Liver (tissue), 7 donors: ENCODE measurements at regions not wholly inside any gene's neighbourhood (a gene's known extent, or its start where the extent isn't known, plus 50 kb on each side); places are given as distances from the start of the nearest gene placed in this dataset.
"Not testable (repeated sequence)": the region's sequence is repeated elsewhere in the genome, so short reads cannot be mapped to it uniquely, and the experiment has no call there.

Experiments used
- DNase-seq: peaks from one replicate; pipeline ENCODE4 v3.0.0-alpha.2; 2017; ENCODE audit warnings: low spot score
- H3K27ac ChIP-seq, 2 donors: one replicate each; pipeline ENCODE4 v1.7.0; 2013; ENCODE audit warnings: inconsistent platforms in 2 of 2, low read length in 2 of 2, control low read depth in 1 of 2, low read depth in 1 of 2, mild to moderate bottlenecking in 1 of 2
- H3K27me3 ChIP-seq, 4 donors: one replicate each; pipeline versions ENCODE4 v1.6.1 to v1.7.0; 2013; ENCODE audit warnings: low read length in 3 of 4, inconsistent platforms in 1 of 4, mild to moderate bottlenecking in 1 of 4, moderate library complexity in 1 of 4; ENCODE audit not compliant: control insufficient read depth in 4 of 4, insufficient read depth in 4 of 4
- H3K36me3 ChIP-seq, 4 donors: one replicate each; pipeline versions ENCODE4 v1.6.1 to v1.7.0; 2013; ENCODE audit warnings: low read length in 3 of 4, mild to moderate bottlenecking in 3 of 4, low read depth in 1 of 4, moderate library complexity in 1 of 4; ENCODE audit not compliant: control insufficient read depth in 4 of 4, insufficient read depth in 3 of 4
- H3K4me1 ChIP-seq, 4 donors: one replicate each; pipeline versions ENCODE4 v1.6.1 to v1.7.0; 2013; ENCODE audit warnings: low read length in 3 of 4, mild to moderate bottlenecking in 3 of 4, moderate library complexity in 1 of 4; ENCODE audit not compliant: control insufficient read depth in 4 of 4, insufficient read depth in 4 of 4
- H3K4me3 ChIP-seq, 3 donors: one replicate each; pipeline versions ENCODE4 v1.6.1 to v1.7.0; 2013; ENCODE audit warnings: low read length in 3 of 3, control low read depth in 1 of 3, low read depth in 1 of 3, mild to moderate bottlenecking in 1 of 3
- H3K9ac ChIP-seq, 2 donors: one replicate each; pipeline ENCODE4 v1.7.0; 2013; ENCODE audit warnings: low read length in 2 of 2, mild to moderate bottlenecking in 2 of 2, moderate library complexity in 2 of 2, control low read depth in 1 of 2, low read depth in 1 of 2
- H3K9me3 ChIP-seq, 4 donors: one replicate each; pipeline versions ENCODE4 v1.6.1 to v1.7.0; 2013; ENCODE audit warnings: low read length in 3 of 4; ENCODE audit not compliant: control insufficient read depth in 4 of 4
- ATF3 ChIP-seq: IDR thresholded peaks from 2 replicates; pipeline ENCODE4 v1.6.1; 2016; ENCODE audit warnings: antibody characterized with exemption
- FOXA1 ChIP-seq: IDR thresholded peaks from 2 replicates; pipeline ENCODE4 v1.6.1; 2016; ENCODE audit warnings: antibody characterized with exemption
- FOXA2 ChIP-seq: IDR thresholded peaks from 2 replicates; pipeline ENCODE4 v1.6.1; 2016; ENCODE audit warnings: antibody characterized with exemption
- GABPA ChIP-seq, 2 donors: IDR thresholded peaks in 1 of 2; conservative IDR thresholded peaks in 1 of 2; 2 replicates each; pipeline ENCODE4 v1.6.1; 2016; ENCODE audit warnings: antibody characterized with exemption in 2 of 2, mild to moderate bottlenecking in 1 of 2, moderate library complexity in 1 of 2
- HNF4G ChIP-seq: IDR thresholded peaks from 2 replicates; pipeline ENCODE4 v1.6.1; 2016; ENCODE audit warnings: antibody characterized with exemption
- JUND ChIP-seq, 2 donors: IDR thresholded peaks; 2 replicates each; pipeline ENCODE4 v1.6.1; 2016; ENCODE audit warnings: antibody characterized with exemption in 2 of 2
- RAD21 ChIP-seq, 2 donors: IDR thresholded peaks; 2 replicates each; pipeline ENCODE4 v1.6.1; 2016; ENCODE audit warnings: antibody characterized with exemption in 2 of 2, mild to moderate bottlenecking in 2 of 2
- REST ChIP-seq: IDR thresholded peaks from 2 replicates; pipeline ENCODE4 v1.6.1; 2016; ENCODE audit warnings: antibody characterized with exemption, mild to moderate bottlenecking
- RXRA ChIP-seq, 2 donors: IDR thresholded peaks; 2 replicates each; pipeline ENCODE4 v1.6.1; 2017 to 2018; ENCODE audit warnings: antibody characterized with exemption in 2 of 2, mild to moderate bottlenecking in 1 of 2
- TAF1 ChIP-seq: conservative IDR thresholded peaks from 2 replicates; pipeline ENCODE4 v1.6.1; 2016; ENCODE audit warnings: antibody characterized with exemption, mild to moderate bottlenecking
- ZBTB33 ChIP-seq: IDR thresholded peaks from 2 replicates; pipeline ENCODE4 v1.6.1; 2016; ENCODE audit warnings: antibody characterized with exemption
- WGBS: extraction: QIAGEN DNeasy Blood & Tissue Kit; methylation state at CpG from one replicate; pipeline ENCODE4 v1.1.7; 2013; 5-methylcytosine and 5-hydroxymethylcytosine counted together
- donor health status: healthy.
- donor health status: healthy.
- donor health status: healthy.
- donor health status: healthy.

GRCh38 chr22:48299124-48299523, 1528.5 kb downstream of the BRD1 start (continued):
- TF ChIP-seq JUND (IDR thresholded peaks at IDR 0.05) = no peak

- no peaks in the 10 kb centered on the region for H3K36me3 ChIP-seq
- 69% methylated on average over 7 of the region's 7 CpGs for WGBS
- no peaks in the 10 kb centered on the region for H3K9me3 ChIP-seq
- H3K9ac ChIP-seq = no peak overlapping the region
- H3K27me3 ChIP-seq = peaks cover 0 to 11% (median 3%) of the 10 kb centered on the region in 4 donors
- no peak overlapping the region for H3K27ac ChIP-seq
- no peak overlapping the region for H3K4me3 ChIP-seq
- TF ChIP-seq GABPA (IDR thresholded peaks at IDR 0.05 in 1 of 2, conservative IDR thresholded peaks at IDR 0.05 in 1 of 2) (no peak), FOXA1 (no peak), RXRA (IDR thresholded peaks at IDR 0.05) (no peak), TAF1 (no peak), ATF3 (no peak), JUND (IDR thresholded peaks at IDR 0.05) (no peak), REST (no peak), RAD21 (IDR thresholded peaks at IDR 0.05) (no peak), HNF4G (no peak), ZBTB33 (no peak), FOXA2 (no peak)
- no peak for DNase-seq
- no peaks in the 10 kb centered on the region for H3K4me1 ChIP-seq
Measured at GRCh38 chr22:48297296-48297695, 1530.4 kb downstream of the BRD1 start.

GRCh38 chr22:48289954-48290353, 1527.5 kb downstream of the TBC1D22A start:
- 45% methylated on average over 2 of the region's 2 CpGs for WGBS
- H3K4me3 ChIP-seq, H3K27ac ChIP-seq, DNase-seq, H3K9me3 ChIP-seq, H3K36me3 ChIP-seq, H3K9ac ChIP-seq, H3K4me1 ChIP-seq, H3K27me3 ChIP-seq: not testable (repeated sequence)
